ENCODE measurements at regions not wholly inside any gene's neighbourhood (a gene's known extent, or its start where the extent isn't known, plus 50 kb on each side); places are given as distances from the start of the nearest gene placed in this dataset.

DNA sequence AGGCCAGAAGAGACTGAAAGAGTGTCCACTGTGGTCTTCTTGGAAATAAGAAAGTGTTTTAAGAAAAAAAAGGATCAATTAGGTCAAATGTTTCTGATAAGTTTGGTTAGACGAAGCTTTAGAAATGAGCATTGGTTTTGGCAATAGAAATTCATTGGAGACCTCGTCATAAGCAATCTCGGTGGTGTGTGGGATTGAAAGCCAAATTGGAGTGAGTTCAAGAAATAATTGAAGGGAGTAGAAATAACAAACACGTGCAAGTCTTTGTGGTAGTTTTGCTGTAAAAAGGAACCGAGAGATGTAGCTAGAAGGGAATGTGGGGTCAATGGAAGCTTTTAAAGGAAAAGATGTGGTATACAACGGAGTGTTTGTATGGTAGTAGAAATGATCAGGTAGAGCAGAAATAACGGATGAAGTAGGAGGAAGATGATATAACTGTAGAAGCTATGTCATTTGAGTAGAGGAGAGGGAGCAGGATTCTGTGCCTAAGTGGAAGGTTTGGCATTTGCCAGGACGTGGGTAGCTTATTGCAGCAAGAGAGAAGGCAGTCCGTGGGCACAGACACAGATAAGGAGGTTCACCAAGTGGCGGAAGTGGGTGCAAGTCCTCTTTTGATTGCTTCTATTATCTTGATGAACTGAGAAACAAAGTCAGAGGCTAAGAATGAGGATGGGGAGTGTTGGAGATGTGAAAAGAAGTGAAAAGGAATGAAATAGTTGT is 146.2 kb downstream of the DACT1 start:
- no peak for DNase-seq (ENCODE audit: low read depth in 2 of 2)

DNA sequence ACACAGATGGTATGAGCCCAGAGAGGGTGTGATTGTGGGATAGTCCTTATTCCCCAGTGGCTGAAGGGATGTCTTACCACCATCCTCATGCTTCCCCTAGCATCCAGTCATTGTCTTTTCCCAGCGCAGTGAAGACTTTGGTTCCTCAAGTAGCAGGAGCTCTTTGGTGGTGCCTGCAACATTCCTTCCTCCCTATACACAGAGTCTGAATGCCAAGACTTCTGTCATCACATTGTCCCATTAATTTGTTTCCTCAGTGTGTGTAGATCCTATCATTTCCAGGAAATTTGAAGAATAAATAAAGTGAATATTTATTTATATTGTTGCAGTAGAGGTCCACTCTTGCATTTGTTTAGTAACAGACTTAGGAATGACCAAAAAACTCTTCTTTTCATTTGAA is 147.2 kb downstream of the DACT1 start:
- DNase-seq (ENCODE audit: low read depth in 2 of 2), result no peak

DNA sequence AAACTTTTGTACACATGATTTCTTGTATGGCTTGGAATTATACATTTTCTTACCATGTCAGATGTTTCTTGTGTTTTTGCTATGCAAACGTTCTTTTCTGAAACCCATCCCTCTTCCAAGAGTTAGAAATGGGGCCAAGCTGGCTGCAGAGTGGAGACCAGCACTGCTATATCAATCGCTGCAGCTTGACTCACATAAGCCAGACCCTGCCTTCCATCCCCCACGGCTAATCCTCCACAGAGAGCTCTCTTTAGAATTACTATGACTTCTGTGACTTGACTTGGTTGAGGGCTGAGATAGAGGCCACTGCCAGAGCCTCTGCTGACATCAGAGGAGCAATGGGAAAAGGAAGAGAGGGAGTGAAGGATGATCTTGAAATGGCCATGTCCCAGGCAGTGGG is 147.9 kb downstream of the DACT1 start:
- DNase-seq (ENCODE audit: low read depth in 2 of 2), result no peak

DNA sequence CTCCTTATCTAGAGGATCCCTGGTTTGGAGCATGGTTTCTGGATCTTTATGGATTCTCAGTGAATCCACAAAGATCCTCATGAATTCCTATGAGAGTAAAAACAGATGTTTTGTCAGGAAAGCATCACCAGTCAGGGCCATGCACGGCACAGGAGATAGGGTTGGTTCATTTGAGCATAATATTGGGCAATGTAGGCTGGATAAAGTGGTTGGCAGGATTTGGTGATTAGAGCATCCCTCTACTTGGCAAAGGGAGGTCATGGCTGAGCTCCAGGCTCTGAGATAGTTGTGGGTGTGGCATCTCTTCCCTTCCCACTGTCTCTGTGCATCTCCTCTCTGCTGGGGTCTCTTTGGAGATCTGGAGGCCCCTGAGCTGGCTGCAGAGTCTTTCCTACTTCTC is 149.8 kb downstream of the DACT1 start:
- no peak for DNase-seq (ENCODE audit: low read depth in 2 of 2)

DNA sequence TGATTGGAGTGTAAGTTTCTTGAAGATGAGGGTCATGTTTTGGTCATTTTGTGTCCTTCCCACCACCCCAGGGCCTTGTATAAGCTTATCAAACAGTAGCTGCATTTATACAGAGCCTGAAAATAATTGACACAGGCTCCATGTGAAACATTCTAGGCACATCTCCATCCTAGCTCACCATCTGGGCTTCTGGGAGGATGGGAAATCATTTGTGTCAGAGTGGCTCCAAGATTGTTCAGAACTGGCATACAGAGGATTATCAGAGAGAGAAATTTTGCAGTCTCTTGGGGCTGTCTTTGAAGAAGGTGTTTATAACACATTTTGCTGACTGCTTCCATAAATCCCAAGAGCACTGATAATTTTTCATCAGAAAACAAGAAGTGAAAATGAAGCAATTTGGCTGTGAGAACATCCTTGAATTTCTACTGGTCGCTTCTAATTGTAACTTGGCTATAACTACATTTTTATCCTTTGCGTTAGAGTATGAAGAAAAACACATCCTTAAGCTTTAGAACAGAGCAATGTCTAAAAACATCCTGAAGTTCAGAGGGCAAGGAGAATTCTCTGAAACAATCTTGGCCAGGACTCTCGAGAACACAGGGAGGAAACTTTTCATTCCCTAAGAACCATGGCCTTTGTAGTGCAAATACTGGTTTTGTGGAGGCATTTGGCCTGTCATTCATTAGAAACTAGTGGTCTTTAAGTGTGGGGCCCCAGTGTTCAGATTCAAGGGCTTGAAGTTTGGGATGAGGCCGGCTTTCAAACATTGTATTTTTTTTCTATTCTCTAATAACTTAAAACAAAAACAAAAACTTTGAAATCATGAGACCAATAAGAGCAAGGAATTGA is 151.1 kb downstream of the DACT1 start:
- DNase-seq (ENCODE audit: low read depth in 2 of 2), result no peak

DNA sequence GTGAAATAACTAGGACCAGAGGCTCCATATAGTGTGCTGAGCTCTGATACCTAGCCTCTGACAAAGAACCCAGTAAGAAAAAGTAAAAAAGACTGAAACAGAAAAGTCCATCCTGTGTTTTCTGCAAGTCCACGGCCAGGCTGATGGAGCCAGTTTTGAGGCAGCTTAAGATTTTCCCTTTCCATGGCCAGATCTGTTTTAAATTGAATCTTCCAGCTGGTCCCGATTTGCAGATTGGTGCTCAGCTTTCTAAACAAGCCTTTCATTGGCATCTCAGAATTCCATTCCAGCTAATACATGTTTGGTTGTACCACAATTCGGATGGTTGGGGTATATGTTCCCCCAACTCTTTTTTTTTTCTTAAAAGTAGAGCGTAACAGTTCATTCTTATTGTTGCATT is 152.0 kb downstream of the DACT1 start:
- DNase-seq (ENCODE audit: low read depth in 2 of 2), result no peak

DNA sequence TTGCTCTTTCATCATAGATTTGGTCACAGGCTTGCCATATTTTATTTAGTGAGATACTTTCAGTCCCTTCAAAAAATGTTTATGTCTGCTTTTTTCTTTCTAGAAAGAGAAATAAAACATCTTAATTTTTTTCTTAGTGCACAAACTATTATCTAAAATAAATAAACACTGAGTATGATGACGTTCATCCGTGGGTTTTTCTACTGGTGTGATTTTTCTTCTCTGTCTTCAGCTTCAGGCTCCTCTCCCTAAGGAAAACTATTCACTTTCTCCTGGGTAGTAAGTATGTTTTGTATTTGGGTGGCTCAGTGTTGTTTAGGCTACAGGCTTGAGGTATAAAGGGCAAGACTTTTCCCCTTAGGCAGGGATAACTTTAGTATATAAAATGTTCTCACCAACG is 154.7 kb downstream of the DACT1 start:
- DNase-seq (ENCODE audit: low read depth in 2 of 2), result no peak

DNA sequence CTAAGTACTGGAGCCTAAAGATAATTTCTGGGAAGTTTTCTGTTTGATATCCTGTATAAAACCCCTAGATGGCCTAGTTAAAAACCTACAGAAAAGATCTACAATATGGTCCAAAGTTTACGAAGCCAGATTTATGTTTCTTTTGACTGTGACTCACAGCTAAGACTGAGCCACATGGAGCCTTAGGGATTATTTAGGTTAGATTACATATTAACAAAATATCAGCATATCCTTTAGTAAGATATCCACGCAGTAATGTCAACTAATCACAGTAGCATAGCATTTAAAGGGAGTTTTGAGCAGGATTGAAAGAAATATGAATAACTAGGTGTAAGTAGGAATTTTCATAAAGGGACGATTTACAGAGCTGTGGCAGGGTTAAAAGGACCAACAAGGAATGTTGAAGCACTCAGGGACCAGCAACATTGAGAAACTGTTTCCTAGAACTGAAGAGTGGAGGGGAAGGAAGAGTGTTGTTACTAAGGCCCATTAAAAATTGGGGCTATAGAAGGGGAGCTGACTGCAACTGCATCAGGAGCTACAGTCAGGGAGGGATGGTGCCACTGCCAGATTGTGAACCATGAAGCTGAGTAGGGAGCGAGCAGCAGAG is 155.5 kb downstream of the DACT1 start:
- DNase-seq (ENCODE audit: low read depth in 2 of 2), result no peak

DNA sequence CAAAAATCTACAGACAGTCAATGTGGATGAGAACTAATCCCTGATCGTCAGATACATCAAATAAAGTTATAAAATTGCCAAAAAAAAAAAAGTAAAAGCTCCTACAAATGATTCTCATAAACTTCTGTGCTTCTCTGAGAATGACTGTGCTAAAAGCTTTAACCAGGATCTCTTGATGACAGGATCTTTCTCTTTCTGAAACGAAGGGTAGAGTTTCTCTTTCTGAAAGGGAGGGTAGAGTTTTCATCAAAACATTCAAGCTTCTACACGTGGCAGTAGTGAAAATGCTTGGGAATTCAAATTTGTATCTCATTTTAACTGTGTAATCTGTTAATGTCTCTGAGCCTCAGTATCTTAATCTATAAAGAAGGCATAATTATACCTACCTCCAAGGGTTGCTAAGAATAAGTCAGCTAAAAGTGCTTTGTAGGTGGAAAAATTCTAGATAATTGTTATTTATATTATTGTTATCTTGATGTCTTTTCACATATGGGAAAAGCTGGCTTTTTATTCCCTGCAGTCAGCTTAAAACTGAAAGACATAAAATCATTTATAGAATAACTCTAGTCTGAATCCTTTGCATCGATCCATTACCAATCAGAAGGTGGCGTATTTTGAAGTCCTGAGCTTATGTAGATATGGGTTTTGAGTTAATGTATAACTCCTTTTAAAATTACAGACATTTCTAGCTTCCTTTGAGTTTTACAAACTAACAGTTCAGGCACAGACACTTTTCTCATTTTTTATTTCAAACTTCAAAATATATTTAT is 157.4 kb downstream of the DACT1 start:
- no peak for DNase-seq (ENCODE audit: low read depth in 2 of 2)

DNA sequence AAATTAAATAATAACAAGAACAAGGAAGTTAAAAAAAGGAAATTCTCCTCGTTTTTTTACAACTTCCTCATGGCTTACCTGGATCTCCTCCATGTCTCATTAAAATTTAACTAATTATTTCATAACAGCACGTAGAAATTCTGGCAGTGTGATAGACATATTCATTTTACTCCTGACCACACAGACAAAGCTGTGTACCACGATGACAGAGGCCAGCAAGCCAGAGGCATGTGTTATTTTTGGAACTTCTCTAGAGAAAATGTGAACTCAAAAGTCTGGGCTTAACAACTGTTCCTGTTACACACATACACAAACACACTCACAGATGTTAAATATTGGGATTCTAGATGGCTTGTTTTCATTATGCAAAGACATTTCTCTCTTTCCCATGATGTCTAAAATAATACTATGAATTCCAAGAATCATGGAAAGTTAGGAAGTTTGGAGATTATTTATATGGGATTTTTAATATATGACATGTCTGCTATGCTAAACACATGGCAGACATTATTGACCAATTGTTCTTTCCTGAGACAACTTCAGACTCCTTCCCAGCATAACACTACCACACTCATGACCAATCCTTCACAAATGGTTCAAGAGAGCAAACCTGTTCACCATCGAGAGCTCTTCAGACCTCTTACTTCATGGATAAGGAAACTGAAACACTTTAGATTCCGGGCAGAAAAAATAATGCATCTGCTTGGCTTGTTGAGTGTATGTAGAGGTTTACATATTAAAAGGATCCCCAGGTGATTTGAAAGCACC is 158.7 kb downstream of the DACT1 start:
- DNase-seq (ENCODE audit: low read depth in 2 of 2), result no peak

DNA sequence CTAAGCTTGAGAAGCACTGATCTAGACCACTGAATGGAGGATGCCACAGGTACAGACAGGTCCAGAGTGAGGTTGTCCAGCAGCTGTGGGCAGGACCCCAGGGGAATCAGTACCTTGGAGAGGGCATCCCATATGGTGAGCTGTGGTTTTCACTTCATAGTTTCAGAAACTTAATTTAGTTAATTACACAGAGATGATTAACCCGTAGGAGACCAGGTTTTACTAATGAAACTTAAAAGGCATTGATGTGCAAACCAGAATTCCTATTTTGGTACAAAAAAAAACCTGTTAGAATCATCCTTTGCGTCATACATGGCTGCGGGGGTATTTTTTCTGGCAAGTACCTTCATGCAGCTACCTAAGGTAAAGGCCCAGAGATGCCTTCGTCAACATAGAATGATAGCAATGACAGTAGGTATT is 159.3 kb downstream of the DACT1 start:
- DNase-seq (ENCODE audit: low read depth in 2 of 2), result no peak

DNA sequence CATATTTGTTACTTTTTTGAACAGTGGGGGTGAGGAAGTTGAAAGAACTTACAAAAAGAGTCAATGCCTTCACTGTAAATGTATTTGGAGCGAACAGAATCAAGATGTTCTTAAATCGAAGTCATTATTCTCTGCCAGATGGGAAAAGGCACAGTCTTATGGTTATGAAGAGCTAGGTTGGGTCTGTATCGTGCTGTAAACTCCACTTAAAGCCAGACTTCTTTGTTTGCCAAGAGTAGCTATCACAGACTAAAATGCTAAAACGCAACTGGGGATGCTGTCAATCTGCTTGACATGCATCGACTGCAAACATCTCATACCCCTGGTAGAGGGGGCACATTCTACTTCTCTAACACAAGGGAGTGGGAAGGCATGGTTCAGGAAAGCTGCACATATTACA is 160.4 kb downstream of the DACT1 start:
- no peak for DNase-seq (ENCODE audit: low read depth in 2 of 2)

DNA sequence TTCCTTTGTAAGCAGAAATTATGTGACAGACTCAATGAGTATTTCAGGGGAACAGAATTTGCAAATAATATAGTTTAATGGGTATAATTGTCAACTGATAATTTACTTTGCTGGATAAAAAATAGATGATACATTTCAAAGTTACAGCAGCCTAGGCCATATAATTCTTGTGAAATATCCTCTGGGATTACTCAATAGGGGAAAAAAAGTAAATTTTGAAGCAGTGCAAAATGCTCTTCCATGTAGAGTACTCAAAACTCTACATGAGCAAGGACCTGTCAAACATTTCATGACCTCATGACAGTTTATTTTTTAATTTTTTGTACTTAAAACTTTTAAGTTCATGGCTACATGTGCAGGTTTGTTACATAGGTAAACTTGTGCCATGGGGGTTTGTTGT is 163.3 kb downstream of the DACT1 start:
- no peak for DNase-seq (ENCODE audit: low read depth in 2 of 2)

DNA sequence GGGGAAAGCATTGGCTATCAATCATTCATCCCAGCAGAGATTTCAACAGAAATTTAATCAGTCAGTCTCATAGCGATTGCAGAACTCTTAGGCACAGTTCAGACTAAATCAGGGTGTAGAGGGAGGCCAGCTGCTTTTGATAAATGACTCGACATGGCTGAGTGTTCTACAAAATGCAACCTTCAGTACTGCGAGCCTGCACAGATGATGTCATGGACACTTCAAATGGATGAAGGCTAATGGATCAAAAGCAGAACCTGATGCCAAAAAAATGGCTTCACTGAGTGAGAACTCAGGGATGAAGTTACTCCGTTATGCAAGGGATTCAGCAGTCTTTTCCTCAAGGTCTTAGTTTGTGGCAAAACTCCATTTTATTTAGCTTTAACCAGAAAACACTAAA is 167.3 kb downstream of the DACT1 start:
- DNase-seq (ENCODE audit: low read depth in 2 of 2), result no peak

DNA sequence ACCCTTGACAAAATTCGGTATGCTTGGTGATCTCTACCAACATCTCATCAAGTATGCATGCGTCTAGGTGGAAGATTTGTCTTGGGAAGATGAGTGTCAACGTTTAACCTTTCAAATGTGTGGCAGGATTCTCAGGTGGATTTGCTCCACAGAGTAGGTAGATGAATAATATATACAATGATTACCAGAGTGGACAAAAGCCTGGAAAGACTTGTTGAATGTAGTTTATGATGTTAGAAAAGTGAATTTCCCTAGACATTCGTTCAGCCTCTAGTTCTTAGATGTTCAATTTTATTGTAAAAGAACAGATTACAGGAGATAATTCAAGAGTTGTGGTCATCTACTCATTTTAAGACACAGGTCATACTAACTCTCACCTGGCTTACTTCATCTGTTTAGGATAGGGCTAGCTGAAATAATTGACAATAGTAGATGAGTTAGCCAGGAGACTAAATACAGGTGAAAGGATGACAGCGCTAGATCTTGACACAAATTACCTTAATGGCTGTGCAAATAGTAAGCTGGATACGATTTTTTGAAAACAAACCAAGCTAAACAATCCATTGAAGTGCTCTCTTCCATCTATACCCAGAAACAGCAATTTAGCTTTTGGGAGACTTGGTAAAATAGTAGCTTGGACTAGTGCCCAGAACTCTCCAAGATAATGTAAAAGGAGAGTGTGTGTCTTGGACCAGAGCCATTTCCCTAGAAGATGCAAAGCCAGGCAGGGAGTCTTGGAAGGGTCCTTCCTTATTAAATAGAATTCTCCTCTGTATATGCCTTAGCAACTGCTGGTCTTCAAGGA is 168.0 kb downstream of the DACT1 start:
- no peak for DNase-seq (ENCODE audit: low read depth in 2 of 2)

DNA sequence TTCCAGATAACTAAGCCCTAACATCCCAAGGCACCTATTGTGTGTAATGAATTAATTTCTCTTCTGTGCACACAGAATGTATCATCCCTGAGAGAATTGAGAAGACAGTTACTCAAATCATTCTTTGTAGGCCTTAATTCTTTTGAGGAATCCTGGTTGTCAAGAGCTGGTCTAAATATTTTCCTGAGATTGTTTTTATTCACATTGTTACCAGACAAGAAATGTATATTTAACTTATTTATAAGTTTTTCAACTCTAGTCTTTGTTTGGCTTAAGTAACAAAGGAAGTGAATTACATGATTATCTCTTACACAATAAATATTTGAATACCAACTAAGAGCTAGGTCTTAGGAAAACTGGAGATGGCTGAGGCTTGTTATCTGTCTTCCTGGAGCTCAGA is 169.4 kb downstream of the DACT1 start:
- DNase-seq (ENCODE audit: low read depth in 2 of 2), result no peak

DNA sequence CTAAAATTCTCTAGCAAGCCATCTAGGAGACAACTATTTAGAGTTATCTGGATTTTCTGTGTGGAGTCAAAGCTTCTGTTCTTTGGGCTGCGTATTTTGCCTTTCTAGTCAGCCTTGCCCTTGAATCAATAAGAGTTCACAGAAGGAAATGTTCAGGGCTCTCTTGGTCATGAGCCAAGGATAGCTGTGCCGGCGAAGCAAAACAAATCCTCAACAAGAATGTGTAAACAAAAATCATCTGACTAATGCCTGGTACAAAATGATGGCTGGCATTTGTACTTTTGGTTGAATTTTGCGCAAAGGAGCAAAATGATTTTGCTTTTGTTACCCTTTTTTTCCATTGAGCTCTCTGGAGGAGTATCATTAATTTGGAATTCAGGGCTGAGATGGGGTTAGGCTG is 171.1 kb downstream of the DACT1 start:
- no peak for DNase-seq (ENCODE audit: low read depth in 2 of 2)

DNA sequence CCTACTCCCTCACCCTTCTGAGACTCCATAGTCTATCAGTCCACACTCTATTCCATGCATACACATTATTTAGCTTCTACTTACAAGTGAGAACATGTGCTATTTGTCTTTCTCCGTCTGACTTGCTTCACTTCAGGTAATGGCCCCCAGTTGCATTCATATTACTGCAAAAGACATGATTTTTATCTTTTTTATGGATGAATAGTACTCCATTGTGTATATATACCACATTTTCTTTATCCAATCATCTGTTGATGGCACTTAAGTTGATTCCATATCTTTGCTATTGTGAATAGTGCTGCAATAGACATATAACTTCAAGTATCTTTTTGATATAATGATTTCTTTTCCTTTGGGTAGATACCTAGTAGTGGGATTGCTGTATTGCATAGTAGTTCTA is 171.8 kb downstream of the DACT1 start:
- no peak for DNase-seq (ENCODE audit: low read depth in 2 of 2)

DNA sequence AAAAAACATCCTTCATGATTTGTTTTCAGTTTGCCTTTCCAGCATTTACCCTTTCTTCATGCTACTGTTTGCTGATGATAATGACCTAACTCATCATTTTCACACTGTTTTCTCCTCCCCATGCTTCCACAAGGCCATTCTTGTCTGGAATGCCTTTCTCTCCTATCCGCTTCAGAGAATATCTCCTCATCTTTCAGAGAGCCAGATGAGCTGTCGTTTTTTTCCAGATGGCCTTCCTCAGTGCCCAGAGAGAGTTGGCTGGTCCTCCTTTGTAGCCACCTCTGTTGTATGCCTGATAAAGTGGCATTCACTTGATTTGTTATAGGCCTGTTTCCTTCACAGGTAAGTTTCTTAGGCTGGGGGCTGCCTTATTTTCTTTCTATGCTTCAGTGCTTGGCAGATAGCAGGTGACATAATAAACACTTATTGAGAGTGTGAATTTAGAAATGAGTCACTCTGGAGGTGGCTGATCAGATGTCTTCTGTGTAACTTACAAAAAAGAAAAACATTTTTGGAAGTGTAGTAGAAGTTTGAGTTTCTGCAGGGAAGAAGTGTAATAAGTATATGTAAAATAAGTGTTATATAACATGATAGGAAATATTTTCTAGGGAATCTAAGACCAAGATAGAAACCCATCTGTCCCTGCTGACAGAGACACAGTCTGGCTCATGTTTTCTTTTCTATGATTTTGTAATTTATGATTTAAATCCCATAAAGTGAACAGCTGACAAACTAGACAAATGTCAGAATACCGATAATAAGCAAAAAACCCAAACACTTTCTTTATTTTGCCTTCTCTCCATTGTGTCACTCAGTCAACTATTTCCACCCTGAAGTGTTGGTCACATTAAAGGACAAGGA is 174.5 kb downstream of the DACT1 start:
- no peak for DNase-seq (ENCODE audit: low read depth in 2 of 2)

DNA sequence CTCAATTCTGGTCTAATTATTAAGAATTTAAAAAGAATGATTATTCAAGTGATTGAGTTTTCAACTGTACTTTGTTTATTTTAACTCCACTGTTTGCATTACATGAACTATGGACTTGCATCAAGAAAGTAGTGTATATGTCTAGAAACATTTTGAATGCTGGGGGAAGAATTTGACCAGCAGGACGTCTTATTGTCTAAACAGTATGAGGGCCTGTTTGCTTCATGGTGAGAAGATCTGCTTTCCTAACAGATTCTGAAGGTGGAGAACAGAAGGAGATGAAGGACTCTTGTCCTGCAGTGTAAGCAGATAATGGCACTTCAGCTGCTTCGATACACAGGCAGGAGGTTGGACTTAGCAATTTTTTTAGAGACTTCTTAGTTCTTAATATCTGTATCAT is 176.0 kb downstream of the DACT1 start:
- no peak for DNase-seq (ENCODE audit: low read depth in 2 of 2)

Measured in stimulated activated CD8-positive, alpha-beta memory T cell treated with anti-CD3 and anti-CD28 coated beads, Interleukin-2, amount 100 ng/mL, for 1 hour (primary cell).